ENCODE measurements at regions not wholly inside any gene's neighbourhood (a gene's known extent, or its start where the extent isn't known, plus 50 kb on each side); places are given as distances from the start of the nearest gene placed in this dataset.
"Not testable (repeated sequence)": the region's sequence is repeated elsewhere in the genome, so short reads cannot be mapped to it uniquely, and the experiment has no call there.

GRCh38 chrX:23061116-23061515 lies 61.4 kb downstream of the DDX53 start:
- Mint-ChIP-seq H3K4me3 (no peak overlapping the region), H3K4me1 (ENCODE audit: low read depth in 2 of 2) (no peaks in the 10 kb centered on the region), H3K27ac (no peak overlapping the region), H3K36me3 (no peaks in the 10 kb centered on the region), H3K27me3 (no peaks in the 10 kb centered on the region), H3K9me3 (peaks cover 18% of the 10 kb centered on the region)
- DNase-seq (ENCODE audit: low spot score) (no peak), ATAC-seq (no peak)

- Mint-ChIP-seq H3K4me3 (no peak overlapping the region), H3K27ac (no peak overlapping the region), H3K4me1 (ENCODE audit: low read depth in 2 of 2) (no peaks in the 10 kb centered on the region), H3K27me3 (no peaks in the 10 kb centered on the region), H3K36me3 (no peaks in the 10 kb centered on the region), H3K9me3 (peaks cover 20% of the 10 kb centered on the region)
- ATAC-seq (no peak), DNase-seq (ENCODE audit: low spot score) (no peak)
Measured at GRCh38 chrX:23062359-23062758, 62.6 kb downstream of the DDX53 start.

GRCh38 chrX:23066588-23067281 lies 67.0 kb downstream of the DDX53 start:
- Mint-ChIP-seq H3K4me1 (ENCODE audit: low read depth in 2 of 2) (no peaks in the 10 kb centered on the region), H3K9me3 (peaks cover 17% of the 10 kb centered on the region), H3K27me3 (no peaks in the 10 kb centered on the region), H3K36me3 (no peaks in the 10 kb centered on the region), H3K4me3 (no peak overlapping the region), H3K27ac (no peak overlapping the region)
- DNase-seq (ENCODE audit: low spot score) (no peak), ATAC-seq (no peak)

GRCh38 chrX:23075461-23075860 lies 75.7 kb downstream of the DDX53 start:
- H3K27me3 Mint-ChIP-seq; H3K27ac Mint-ChIP-seq; H3K4me1 Mint-ChIP-seq (ENCODE audit: low read depth in 2 of 2); DNase-seq (ENCODE audit: low spot score); H3K36me3 Mint-ChIP-seq; H3K4me3 Mint-ChIP-seq; H3K9me3 Mint-ChIP-seq: not testable (repeated sequence)
- ATAC-seq = peak in 1 of 2 donors; percentile 75

DNA sequence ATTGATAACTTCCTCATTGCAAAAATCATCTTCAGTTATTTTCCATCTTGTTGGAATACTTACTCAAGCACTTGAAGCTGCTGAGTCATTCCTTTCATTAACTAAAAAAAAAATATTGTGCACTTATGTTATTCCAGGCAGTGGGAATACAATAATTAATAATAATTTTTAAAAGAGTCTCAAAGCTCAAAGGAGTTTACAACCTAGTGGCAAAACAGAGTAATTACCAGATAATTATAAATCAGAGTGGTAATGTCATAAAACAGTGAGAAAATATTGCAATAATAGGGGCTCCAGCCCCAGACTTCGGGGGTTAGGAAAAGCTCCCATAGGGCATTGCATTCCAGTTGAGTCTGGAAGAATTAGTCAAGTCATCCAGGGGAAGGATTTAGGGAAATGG lies 79.6 kb downstream of the DDX53 start:
- Mint-ChIP-seq H3K27me3 (no peaks in the 10 kb centered on the region), H3K27ac (no peak overlapping the region), H3K9me3 (peaks cover 7% of the 10 kb centered on the region), H3K4me3 (no peak overlapping the region), H3K36me3 (no peaks in the 10 kb centered on the region), H3K4me1 (ENCODE audit: low read depth in 2 of 2) (no peaks in the 10 kb centered on the region)
- ATAC-seq = no peak
- no peak for DNase-seq (ENCODE audit: low spot score)

- H3K36me3 Mint-ChIP-seq = no peaks in the 10 kb centered on the region
- peaks cover 3% of the 10 kb centered on the region for H3K9me3 Mint-ChIP-seq
- no peaks in the 10 kb centered on the region for H3K27me3 Mint-ChIP-seq
- no peak overlapping the region for H3K4me3 Mint-ChIP-seq
- DNase-seq (ENCODE audit: low spot score) (no peak), ATAC-seq (no peak)
- no peak overlapping the region for H3K27ac Mint-ChIP-seq
- no peaks in the 10 kb centered on the region for H3K4me1 Mint-ChIP-seq (ENCODE audit: low read depth in 2 of 2)
Measured at GRCh38 chrX:23100826-23101225, 101.1 kb downstream of the DDX53 start.

DNA sequence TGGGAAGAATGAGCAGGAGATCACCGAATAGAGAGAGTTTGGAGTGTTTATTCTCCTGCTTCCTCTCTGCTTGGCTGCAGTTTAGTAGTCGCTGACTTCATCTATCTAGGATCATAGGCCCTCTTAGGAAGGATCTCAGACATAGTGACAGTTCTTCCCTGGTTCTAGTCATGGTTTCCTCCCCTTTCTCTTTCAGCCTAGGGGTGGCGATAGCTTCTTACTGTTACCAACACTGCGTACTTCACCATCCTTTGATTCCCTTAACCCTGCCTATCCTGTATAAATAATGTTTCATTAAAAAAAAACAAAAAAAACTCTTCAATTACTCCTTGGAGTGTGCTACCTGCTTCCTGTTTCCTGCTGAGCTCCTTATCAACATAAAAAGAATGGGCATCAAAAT lies 103.8 kb downstream of the DDX53 start:
- H3K4me3 Mint-ChIP-seq = no peak overlapping the region
- no peaks in the 10 kb centered on the region for H3K36me3 Mint-ChIP-seq
- H3K27ac Mint-ChIP-seq = no peak overlapping the region
- no peaks in the 10 kb centered on the region for H3K9me3 Mint-ChIP-seq
- ATAC-seq (no peak), DNase-seq (ENCODE audit: low spot score) (no peak)
- no peaks in the 10 kb centered on the region for H3K27me3 Mint-ChIP-seq
- no peaks in the 10 kb centered on the region for H3K4me1 Mint-ChIP-seq (ENCODE audit: low read depth in 2 of 2)

- ATAC-seq (no peak), DNase-seq (ENCODE audit: low spot score) (no peak)
- H3K27me3 Mint-ChIP-seq = no peaks in the 10 kb centered on the region
- H3K27ac Mint-ChIP-seq = no peak overlapping the region
- H3K36me3 Mint-ChIP-seq = no peaks in the 10 kb centered on the region
- no peak overlapping the region for H3K4me3 Mint-ChIP-seq
- no peaks in the 10 kb centered on the region for H3K4me1 Mint-ChIP-seq (ENCODE audit: low read depth in 2 of 2)
- no peaks in the 10 kb centered on the region for H3K9me3 Mint-ChIP-seq
Measured at GRCh38 chrX:23114241-23114640, 114.5 kb downstream of the DDX53 start.

- Mint-ChIP-seq H3K27ac (no peak overlapping the region), H3K4me3 (no peak overlapping the region), H3K4me1 (ENCODE audit: low read depth in 2 of 2) (no peaks in the 10 kb centered on the region), H3K27me3 (no peaks in the 10 kb centered on the region), H3K36me3 (no peaks in the 10 kb centered on the region), H3K9me3 (no peaks in the 10 kb centered on the region)
- ATAC-seq (no peak), DNase-seq (ENCODE audit: low spot score) (no peak)
Measured at GRCh38 chrX:23115651-23116050, 115.9 kb downstream of the DDX53 start.

- Mint-ChIP-seq H3K9me3 (no peaks in the 10 kb centered on the region), H3K36me3 (no peaks in the 10 kb centered on the region), H3K4me3 (no peak overlapping the region), H3K4me1 (ENCODE audit: low read depth in 2 of 2) (no peaks in the 10 kb centered on the region), H3K27me3 (no peaks in the 10 kb centered on the region), H3K27ac (no peak overlapping the region)
- no peak for ATAC-seq
- no peak for DNase-seq (ENCODE audit: low spot score)
Measured at GRCh38 chrX:23118163-23118562, 118.4 kb downstream of the DDX53 start.

GRCh38 chrX:23118890-23119527 lies 119.2 kb downstream of the DDX53 start:
- Mint-ChIP-seq H3K4me3 (no peak overlapping the region), H3K27ac (no peak overlapping the region), H3K27me3 (no peaks in the 10 kb centered on the region), H3K4me1 (ENCODE audit: low read depth in 2 of 2) (no peaks in the 10 kb centered on the region), H3K36me3 (no peaks in the 10 kb centered on the region), H3K9me3 (no peaks in the 10 kb centered on the region)
- ATAC-seq = no peak
- DNase-seq (ENCODE audit: low spot score) = no peak

- no peaks in the 10 kb centered on the region for H3K36me3 Mint-ChIP-seq
Measured at GRCh38 chrX:23127586-23127985, 127.8 kb downstream of the DDX53 start.

DNA sequence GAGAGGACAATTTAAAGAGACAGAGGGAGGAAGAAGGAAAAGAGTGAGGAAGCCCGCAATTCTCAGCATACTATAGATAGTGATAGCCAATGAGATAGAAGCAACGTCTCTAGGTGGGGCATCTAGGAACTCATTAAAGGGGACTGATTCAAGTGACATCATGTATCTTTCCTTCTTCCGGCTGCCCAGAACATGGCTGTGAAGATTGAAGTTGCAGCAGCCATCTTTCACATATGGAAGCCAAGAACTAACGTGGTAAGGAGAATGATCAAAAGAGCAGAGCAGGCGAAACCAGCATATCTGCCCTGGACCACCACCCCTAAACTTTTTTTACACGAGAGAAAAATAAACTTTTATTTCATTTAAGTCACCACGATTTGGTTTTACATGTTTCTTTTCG lies 133.8 kb downstream of the DDX53 start:
- no peak overlapping the region for H3K27ac Mint-ChIP-seq
- peaks cover 0 to 3% of the 10 kb centered on the region in 2 donors for H3K27me3 Mint-ChIP-seq
- no peaks in the 10 kb centered on the region for H3K4me1 Mint-ChIP-seq (ENCODE audit: low read depth in 2 of 2)
- H3K4me3 Mint-ChIP-seq = no peak overlapping the region
- no peaks in the 10 kb centered on the region for H3K9me3 Mint-ChIP-seq
- DNase-seq (ENCODE audit: low spot score) = no peak
- no peak for ATAC-seq
- H3K36me3 Mint-ChIP-seq = no peaks in the 10 kb centered on the region

More at GRCh38 chrX:23127586-23127985, 127.8 kb downstream of the DDX53 start:
- Mint-ChIP-seq H3K4me1 (ENCODE audit: low read depth in 2 of 2) (no peaks in the 10 kb centered on the region), H3K27me3 (no peaks in the 10 kb centered on the region), H3K4me3 (no peak overlapping the region), H3K9me3 (no peaks in the 10 kb centered on the region), H3K27ac (no peak overlapping the region)
- no peak for DNase-seq (ENCODE audit: low spot score)
- ATAC-seq = no peak

DNA sequence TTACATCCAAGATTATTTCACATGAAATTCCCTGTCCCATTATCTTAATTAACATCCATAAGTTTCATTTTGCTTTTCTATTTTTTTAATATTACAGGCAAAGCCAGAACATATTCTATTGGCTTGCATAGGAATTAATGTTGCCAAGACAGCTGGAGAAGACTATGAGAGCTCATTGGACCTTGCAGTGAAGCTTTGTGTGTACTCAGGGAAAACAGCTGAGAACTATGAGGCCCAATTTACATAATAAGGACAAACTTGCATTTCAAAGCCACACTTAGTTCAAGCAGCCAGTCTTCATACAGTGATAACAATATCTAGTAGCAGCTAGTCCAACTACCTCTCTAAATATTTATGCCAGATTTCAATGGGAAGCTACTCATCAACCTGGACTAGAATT lies 134.4 kb downstream of the DDX53 start:
- no peaks in the 10 kb centered on the region for H3K36me3 Mint-ChIP-seq
- H3K27me3 Mint-ChIP-seq = peaks cover 0 to 3% of the 10 kb centered on the region in 2 donors
- no peak overlapping the region for H3K4me3 Mint-ChIP-seq
- no peak for DNase-seq (ENCODE audit: low spot score)
- no peaks in the 10 kb centered on the region for H3K4me1 Mint-ChIP-seq (ENCODE audit: low read depth in 2 of 2)
- no peaks in the 10 kb centered on the region for H3K9me3 Mint-ChIP-seq
- no peak for ATAC-seq
- no peak overlapping the region for H3K27ac Mint-ChIP-seq

DNA sequence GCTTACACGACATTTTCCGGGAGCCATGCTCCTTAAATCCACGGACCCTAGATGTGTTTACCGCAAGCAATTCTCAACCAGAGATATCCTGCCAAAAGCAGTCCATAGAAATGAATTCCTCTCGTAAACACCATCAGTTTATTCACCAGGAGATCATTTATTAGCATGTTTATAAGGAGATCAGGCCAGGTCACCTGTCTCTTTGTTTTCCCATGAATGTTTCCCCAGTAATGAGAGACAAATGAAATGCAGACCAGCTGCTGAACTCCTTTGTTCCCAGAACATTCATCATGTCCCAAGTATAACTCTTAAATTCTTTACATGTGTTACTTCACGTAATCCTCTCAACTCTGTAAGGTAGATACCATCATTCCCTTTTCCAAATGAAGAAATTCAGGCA lies 137.1 kb downstream of the DDX53 start:
- DNase-seq (ENCODE audit: low spot score) (no peak), ATAC-seq (no peak)
- Mint-ChIP-seq H3K27me3 (peaks cover 0 to 6% of the 10 kb centered on the region in 2 donors), H3K4me1 (ENCODE audit: low read depth in 2 of 2) (no peaks in the 10 kb centered on the region), H3K27ac (no peak overlapping the region), H3K36me3 (no peaks in the 10 kb centered on the region), H3K4me3 (no peak overlapping the region), H3K9me3 (no peaks in the 10 kb centered on the region)

Data from natural killer cell treated with Interleukin-12 subunit alpha and Interleukin-12 subunit beta and Interleukin-15 and Interleukin-18, amount 100 ng/mL, for 72 hours (primary cell).